22Rv1 (cell line): ENCODE measurements at regions not wholly inside any gene's neighbourhood (a gene's known extent, or its start where the extent isn't known, plus 50 kb on each side); places are given as distances from the start of the nearest gene placed in this dataset.

Experiments used
- CTCF ChIP-seq: fragments of 450-650 bp; IDR thresholded peaks from 2 replicates; pipeline ENCODE4 v1.5.1; 2017; ENCODE audit warnings: mild to moderate bottlenecking
- ZFX ChIP-seq: fragments of 450-650 bp; IDR thresholded peaks from 2 replicates; pipeline ENCODE4 v1.6.1; 2017; ENCODE audit warnings: antibody characterized with exemption, borderline replicate concordance

DNA sequence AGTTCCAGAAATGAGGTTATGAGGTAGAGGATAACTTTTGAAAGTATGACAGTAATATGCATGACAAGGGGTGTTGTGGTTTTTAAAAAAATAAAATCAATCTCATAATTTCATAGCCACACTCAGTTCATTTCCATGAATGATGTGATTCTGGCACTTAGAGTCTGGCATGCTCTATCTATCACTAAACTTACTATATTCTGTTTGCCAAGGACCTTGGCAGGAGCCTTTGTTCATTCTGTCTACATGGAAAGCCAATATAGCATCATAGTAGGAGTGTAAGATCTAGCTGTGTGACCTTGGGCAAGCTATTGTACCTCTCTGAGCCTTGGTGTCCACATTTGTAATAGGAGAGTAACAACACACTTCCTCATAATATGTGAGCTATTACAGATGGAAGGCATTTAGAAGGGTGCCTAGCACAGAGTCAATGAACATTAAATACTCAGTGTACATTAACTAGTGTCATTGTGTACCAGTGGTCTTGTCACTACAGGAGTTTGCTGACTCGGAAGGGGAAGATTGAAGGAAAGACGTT lies 507.6 kb downstream of the SOX6 start:
- TF ChIP-seq CTCF, result no peak
- no peak for TF ChIP-seq ZFX
